ENCODE measurements at regions not wholly inside any gene's neighbourhood (a gene's known extent, or its start where the extent isn't known, plus 50 kb on each side); places are given as distances from the start of the nearest gene placed in this dataset.

GRCh38 chr3:161818106-161818505 is 321.5 kb downstream of the OTOL1 start:
- H3K4me1 ChIP-seq, result no peaks in the 10 kb centered on the region
- H3K27ac ChIP-seq, result no peak overlapping the region
- WGBS, 2 donors (ENCODE audit: low coverage in 1 of 2), result 83% methylated on average over 1 of the region's 1 CpG
- no peaks in the 10 kb centered on the region for H3K27me3 ChIP-seq
- TF ChIP-seq POLR2A (IDR thresholded peaks at IDR 0.05) (no peak), EP300 (IDR thresholded peaks at IDR 0.05) (no peak), POLR2AphosphoS5 (IDR thresholded peaks at IDR 0.05) (no peak)
- TF ChIP-seq, protein P1, sequence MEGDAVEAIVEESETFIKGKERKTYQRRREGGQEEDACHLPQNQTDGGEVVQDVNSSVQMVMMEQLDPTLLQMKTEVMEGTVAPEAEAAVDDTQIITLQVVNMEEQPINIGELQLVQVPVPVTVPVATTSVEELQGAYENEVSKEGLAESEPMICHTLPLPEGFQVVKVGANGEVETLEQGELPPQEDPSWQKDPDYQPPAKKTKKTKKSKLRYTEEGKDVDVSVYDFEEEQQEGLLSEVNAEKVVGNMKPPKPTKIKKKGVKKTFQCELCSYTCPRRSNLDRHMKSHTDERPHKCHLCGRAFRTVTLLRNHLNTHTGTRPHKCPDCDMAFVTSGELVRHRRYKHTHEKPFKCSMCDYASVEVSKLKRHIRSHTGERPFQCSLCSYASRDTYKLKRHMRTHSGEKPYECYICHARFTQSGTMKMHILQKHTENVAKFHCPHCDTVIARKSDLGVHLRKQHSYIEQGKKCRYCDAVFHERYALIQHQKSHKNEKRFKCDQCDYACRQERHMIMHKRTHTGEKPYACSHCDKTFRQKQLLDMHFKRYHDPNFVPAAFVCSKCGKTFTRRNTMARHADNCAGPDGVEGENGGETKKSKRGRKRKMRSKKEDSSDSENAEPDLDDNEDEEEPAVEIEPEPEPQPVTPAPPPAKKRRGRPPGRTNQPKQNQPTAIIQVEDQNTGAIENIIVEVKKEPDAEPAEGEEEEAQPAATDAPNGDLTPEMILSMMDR (IDR thresholded peaks at IDR 0.05), result no peak
- no peaks in the 10 kb centered on the region for H3K36me3 ChIP-seq
- no peaks in the 10 kb centered on the region for H3K9me3 ChIP-seq
- no peak for ATAC-seq
- H3K4me3 ChIP-seq, result no peak overlapping the region

- Histone ChIP-seq H3K4me3 (no peak overlapping the region), H3K4me1 (no peaks in the 10 kb centered on the region), H3K27ac (no peak overlapping the region), H3K9me3 (no peaks in the 10 kb centered on the region), H3K36me3 (no peaks in the 10 kb centered on the region), H3K27me3 (no peaks in the 10 kb centered on the region)
- 11 to 18% methylated on average over 1 of the region's 1 CpG for WGBS, 2 donors (ENCODE audit: low coverage in 1 of 2)
- TF ChIP-seq EP300 (IDR thresholded peaks at IDR 0.05), result no peak
- TF ChIP-seq, protein P1 (IDR thresholded peaks at IDR 0.05), result no peak
- no peak for TF ChIP-seq POLR2AphosphoS5 (IDR thresholded peaks at IDR 0.05)
- TF ChIP-seq POLR2A (IDR thresholded peaks at IDR 0.05), result no peak
- no peak for ATAC-seq
These were observed 325.0 kb downstream of the OTOL1 start for GRCh38 chr3:161821591-161821990.

DNA sequence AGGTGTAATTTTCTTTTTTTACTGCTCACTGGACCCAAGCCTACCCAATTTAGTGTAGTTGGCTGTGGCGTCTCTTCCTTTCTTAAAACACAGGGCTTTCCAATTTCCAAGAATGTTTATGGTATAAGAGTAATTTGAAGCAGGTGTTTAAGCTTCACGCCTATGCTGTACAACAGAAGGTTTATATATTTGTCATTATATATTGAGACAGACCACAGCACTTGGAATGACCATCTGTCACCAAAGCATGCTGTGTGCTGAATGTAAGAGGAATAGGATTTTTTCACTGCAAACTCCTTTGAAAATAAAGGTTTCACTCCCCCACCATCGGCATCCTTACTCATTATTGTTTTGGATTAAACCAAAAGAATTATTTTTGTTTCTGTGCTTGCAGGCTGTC is 325.7 kb downstream of the OTOL1 start:
- no peak for TF ChIP-seq EP300 (IDR thresholded peaks at IDR 0.05)
- TF ChIP-seq, protein P1 (IDR thresholded peaks at IDR 0.05), result no peak
- 12 to 19% methylated on average over 3 of the region's 3 CpGs for WGBS, 2 donors (ENCODE audit: low coverage in 1 of 2)
- no peak overlapping the region for H3K4me3 ChIP-seq
- ATAC-seq, result no peak
- H3K4me1 ChIP-seq, result no peaks in the 10 kb centered on the region
- H3K27me3 ChIP-seq, result no peaks in the 10 kb centered on the region
- no peak overlapping the region for H3K27ac ChIP-seq
- no peaks in the 10 kb centered on the region for H3K36me3 ChIP-seq
- no peaks in the 10 kb centered on the region for H3K9me3 ChIP-seq

DNA sequence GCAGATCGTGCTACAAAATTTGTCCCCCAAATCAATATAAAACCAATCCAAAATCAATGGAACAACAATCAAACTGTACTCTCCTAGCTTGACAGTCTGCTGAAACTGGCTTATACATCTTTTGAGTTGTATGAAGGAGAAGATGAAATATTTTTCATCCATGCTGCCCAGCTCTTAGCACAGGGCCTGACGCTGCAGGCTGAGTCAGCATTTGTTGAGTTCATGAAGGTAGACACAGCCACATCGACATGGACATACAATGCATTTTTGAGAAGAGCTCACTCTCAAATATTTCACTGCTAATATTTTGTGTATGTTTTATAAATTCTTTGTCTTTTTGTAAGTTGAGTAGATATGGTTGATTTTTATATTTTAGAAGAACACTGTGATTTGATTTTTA is 327.3 kb downstream of the OTOL1 start:
- Histone ChIP-seq H3K36me3 (no peaks in the 10 kb centered on the region), H3K27me3 (no peaks in the 10 kb centered on the region), H3K9me3 (no peaks in the 10 kb centered on the region), H3K4me1 (no peaks in the 10 kb centered on the region), H3K27ac (no peak overlapping the region), H3K4me3 (no peak overlapping the region)
- no peak for ATAC-seq
- WGBS, 2 donors (ENCODE audit: low coverage in 1 of 2), result 84 to 85% methylated on average over 3 of the region's 3 CpGs
- no peak for TF ChIP-seq POLR2A (IDR thresholded peaks at IDR 0.05)
- no peak for TF ChIP-seq POLR2AphosphoS5 (IDR thresholded peaks at IDR 0.05)
- TF ChIP-seq EP300 (IDR thresholded peaks at IDR 0.05), result no peak
- TF ChIP-seq, protein P1 (IDR thresholded peaks at IDR 0.05), result no peak

- no peaks in the 10 kb centered on the region for H3K36me3 ChIP-seq
- ATAC-seq, result no peak
- TF ChIP-seq POLR2A (IDR thresholded peaks at IDR 0.05), result no peak
- TF ChIP-seq POLR2AphosphoS5 (IDR thresholded peaks at IDR 0.05), result no peak
- TF ChIP-seq EP300 (IDR thresholded peaks at IDR 0.05), result no peak
- no peak overlapping the region for H3K4me3 ChIP-seq
- no peaks in the 10 kb centered on the region for H3K27me3 ChIP-seq
- 86 to 100% methylated on average over 3 of the region's 3 CpGs for WGBS, 2 donors (ENCODE audit: low coverage in 1 of 2)
- no peak overlapping the region for H3K27ac ChIP-seq
- H3K4me1 ChIP-seq, result no peaks in the 10 kb centered on the region
- no peaks in the 10 kb centered on the region for H3K9me3 ChIP-seq
These were observed 341.4 kb downstream of the OTOL1 start for GRCh38 chr3:161838021-161838420.

Data from gastroesophageal sphincter (tissue), 4 donors.